ENCODE measurements at regions not wholly inside any gene's neighbourhood (a gene's known extent, or its start where the extent isn't known, plus 50 kb on each side); places are given as distances from the start of the nearest gene placed in this dataset.

DNA sequence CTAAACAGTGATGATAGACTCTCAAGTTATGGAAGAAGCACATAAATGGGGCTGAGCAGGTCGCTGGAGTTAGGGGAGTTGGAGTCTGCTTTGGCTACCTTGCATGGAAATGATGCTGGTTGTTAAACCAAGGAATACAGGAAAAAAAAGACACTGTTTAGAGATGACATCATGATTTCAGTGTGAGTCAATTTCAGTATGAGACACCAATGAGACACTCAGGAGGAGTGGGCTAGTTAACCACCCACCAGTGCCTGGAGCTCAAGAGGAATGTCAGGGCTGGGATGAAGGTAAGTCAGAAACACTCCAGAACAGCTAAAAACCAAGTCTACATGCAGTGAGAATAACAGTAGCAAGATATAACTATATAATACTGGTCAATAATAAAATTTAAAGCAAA is 303.6 kb downstream of the SOX11 start:
- TF ChIP-seq, protein P1, sequence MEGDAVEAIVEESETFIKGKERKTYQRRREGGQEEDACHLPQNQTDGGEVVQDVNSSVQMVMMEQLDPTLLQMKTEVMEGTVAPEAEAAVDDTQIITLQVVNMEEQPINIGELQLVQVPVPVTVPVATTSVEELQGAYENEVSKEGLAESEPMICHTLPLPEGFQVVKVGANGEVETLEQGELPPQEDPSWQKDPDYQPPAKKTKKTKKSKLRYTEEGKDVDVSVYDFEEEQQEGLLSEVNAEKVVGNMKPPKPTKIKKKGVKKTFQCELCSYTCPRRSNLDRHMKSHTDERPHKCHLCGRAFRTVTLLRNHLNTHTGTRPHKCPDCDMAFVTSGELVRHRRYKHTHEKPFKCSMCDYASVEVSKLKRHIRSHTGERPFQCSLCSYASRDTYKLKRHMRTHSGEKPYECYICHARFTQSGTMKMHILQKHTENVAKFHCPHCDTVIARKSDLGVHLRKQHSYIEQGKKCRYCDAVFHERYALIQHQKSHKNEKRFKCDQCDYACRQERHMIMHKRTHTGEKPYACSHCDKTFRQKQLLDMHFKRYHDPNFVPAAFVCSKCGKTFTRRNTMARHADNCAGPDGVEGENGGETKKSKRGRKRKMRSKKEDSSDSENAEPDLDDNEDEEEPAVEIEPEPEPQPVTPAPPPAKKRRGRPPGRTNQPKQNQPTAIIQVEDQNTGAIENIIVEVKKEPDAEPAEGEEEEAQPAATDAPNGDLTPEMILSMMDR (IDR thresholded peaks at IDR 0.05), result no peak
- TF ChIP-seq EZH2phosphoT487 (IDR thresholded peaks at IDR 0.05), result no peak
- no peak for TF ChIP-seq EZH2 (IDR thresholded peaks at IDR 0.05)

All from neural progenitor cell (in vitro differentiated cells).